H9 (cell line): ENCODE measurements at regions not wholly inside any gene's neighbourhood (a gene's known extent, or its start where the extent isn't known, plus 50 kb on each side); places are given as distances from the start of the nearest gene placed in this dataset.
"Not testable (repeated sequence)": the region's sequence is repeated elsewhere in the genome, so short reads cannot be mapped to it uniquely, and the experiment has no call there.

Source experiments
- DNase-seq: peaks from one replicate; pipeline ENCODE4 v3.0.0-alpha.2; 2017
- H2AFZ ChIP-seq: one replicate; pipeline ENCODE4 v1.6.1; 2013; ENCODE audit warnings: mild to moderate bottlenecking, low read length, control low read depth, moderate library complexity
- H2AK5ac ChIP-seq: 2 replicates; pipeline ENCODE4 v1.6.1; 2013; ENCODE audit warnings: low read length, control low read depth, mixed read lengths; ENCODE audit not compliant: insufficient read length
- H2BK120ac ChIP-seq: one replicate; pipeline ENCODE4 v1.6.1; 2013; ENCODE audit warnings: low read depth, mild to moderate bottlenecking, low read length, control low read depth, inconsistent platforms; ENCODE audit not compliant: poor library complexity, severe bottlenecking
- H2BK12ac ChIP-seq: 2 replicates; pipeline ENCODE4 v1.6.1; 2013; ENCODE audit warnings: low read length, control low read depth, mixed read lengths, low read depth; ENCODE audit not compliant: insufficient read length
- H2BK15ac ChIP-seq: 2 replicates; pipeline ENCODE4 v1.6.1; 2013; ENCODE audit warnings: low read depth, low read length, control low read depth
- H2BK20ac ChIP-seq: one replicate; pipeline ENCODE4 v1.6.1; 2013; ENCODE audit warnings: low read depth, mild to moderate bottlenecking, low read length, control low read depth, inconsistent platforms; ENCODE audit not compliant: poor library complexity, severe bottlenecking
- H2BK5ac ChIP-seq: 2 replicates; pipeline ENCODE4 v1.6.1; 2013; ENCODE audit warnings: low read length, control low read depth, mixed read lengths; ENCODE audit not compliant: insufficient read length
- H3K14ac ChIP-seq: 2 replicates; pipeline ENCODE4 v1.6.1; 2013; ENCODE audit warnings: low read length, control low read depth; ENCODE audit not compliant: insufficient read depth
- H3K18ac ChIP-seq: 2 replicates; pipeline ENCODE4 v1.6.1; 2013; ENCODE audit warnings: low read depth, mild to moderate bottlenecking, mixed read lengths, low read length, control low read depth; ENCODE audit not compliant: insufficient read length
- H3K23ac ChIP-seq: 2 replicates; pipeline ENCODE4 v1.6.1; 2013; ENCODE audit warnings: low read length, control low read depth, mixed read lengths, low read depth; ENCODE audit not compliant: insufficient read length
- H3K23me2 ChIP-seq: 2 replicates; pipeline ENCODE4 v1.6.1; 2013; ENCODE audit warnings: low read depth, mild to moderate bottlenecking, mixed read lengths, low read length, control low read depth; ENCODE audit not compliant: insufficient read length, poor library complexity, severe bottlenecking
- H3K27ac ChIP-seq: 2 replicates; pipeline ENCODE4 v1.5.1; 2013; ENCODE audit warnings: low read length, control low read depth, mixed read lengths, low read depth; ENCODE audit not compliant: insufficient read length
- H3K27me3 ChIP-seq: 2 replicates; pipeline ENCODE4 v1.6.1; 2013; ENCODE audit warnings: low read length, control low read depth, inconsistent platforms; ENCODE audit not compliant: insufficient read depth
- H3K4ac ChIP-seq: 2 replicates; pipeline ENCODE4 v1.6.1; 2013; ENCODE audit warnings: low read depth, mild to moderate bottlenecking, control low read depth, inconsistent platforms, low read length, moderate library complexity
- H3K4me1 ChIP-seq: 2 replicates; pipeline ENCODE4 v1.6.1; 2013; ENCODE audit warnings: low read length, control low read depth, inconsistent platforms; ENCODE audit not compliant: insufficient read depth
- H3K4me2 ChIP-seq: 2 replicates; pipeline ENCODE4 v1.6.1; 2013; ENCODE audit warnings: low read length, control low read depth, mixed read lengths; ENCODE audit not compliant: insufficient read length, insufficient read depth
- H3K56ac ChIP-seq: 2 replicates; pipeline ENCODE4 v1.6.1; 2013; ENCODE audit warnings: low read depth, mild to moderate bottlenecking, mixed read lengths, low read length, control low read depth; ENCODE audit not compliant: insufficient read length
- H3K79me1 ChIP-seq: 2 replicates; pipeline ENCODE4 v1.6.1; 2013; ENCODE audit warnings: low read depth, mild to moderate bottlenecking, moderate library complexity, low read length, control low read depth, inconsistent platforms; ENCODE audit not compliant: insufficient read depth, poor library complexity, severe bottlenecking
- H3K79me2 ChIP-seq: 2 replicates; pipeline ENCODE4 v1.6.1; 2013; ENCODE audit warnings: low read length, control low read depth, inconsistent platforms; ENCODE audit not compliant: insufficient read depth
- H3K9ac ChIP-seq: 2 replicates; pipeline ENCODE4 v1.6.1; 2013; ENCODE audit warnings: low read length, control low read depth, mixed read lengths; ENCODE audit not compliant: insufficient read length; ENCODE audit errors: extremely low read depth
- H3K9me3 ChIP-seq: one replicate; pipeline ENCODE4 v1.6.1; 2013; ENCODE audit warnings: low read depth, low read length, inconsistent platforms; ENCODE audit not compliant: control insufficient read depth
- H3T11ph ChIP-seq: one replicate; pipeline ENCODE4 v1.6.1; 2013; ENCODE audit warnings: mild to moderate bottlenecking, low read length, control low read depth, inconsistent platforms
- H4K20me1 ChIP-seq: one replicate; pipeline ENCODE4 v1.6.1; 2013; ENCODE audit not compliant: control insufficient read depth, insufficient read length, insufficient read depth
- H4K5ac ChIP-seq: 2 replicates; pipeline ENCODE4 v1.6.1; 2013; ENCODE audit warnings: low read depth, mild to moderate bottlenecking, mixed read lengths, low read length, control low read depth; ENCODE audit not compliant: insufficient read length
- H4K8ac ChIP-seq: replicated peaks from 2 replicates; pipeline ENCODE4 v1.6.1; 2013; ENCODE audit warnings: low read length, control low read depth, mixed read lengths, low read depth; ENCODE audit not compliant: insufficient read length
- H4K91ac ChIP-seq: 2 replicates; pipeline ENCODE4 v1.6.1; 2013; ENCODE audit warnings: low read depth, mild to moderate bottlenecking, moderate library complexity, mixed read lengths, low read length, control low read depth; ENCODE audit not compliant: insufficient read length
- H3K27ac Mint-ChIP-seq, 3 experiments: 2 replicates in 2 of 3; 3 replicates in 1 of 3; pipeline ENCODE4 v1.8.0; 2020 to 2021; ENCODE audit warnings: mixed read lengths in 3 of 3, mild to moderate bottlenecking in 1 of 3, moderate library complexity in 1 of 3
- H3K27me3 Mint-ChIP-seq: 2 replicates; pipeline ENCODE4 v1.8.0; 2021; ENCODE audit warnings: low read depth, mild to moderate bottlenecking, moderate library complexity, mixed read lengths
- H3K36me3 Mint-ChIP-seq, 3 experiments: 2 replicates in 2 of 3; 3 replicates in 1 of 3; pipeline ENCODE4 v1.8.0; 2020 to 2021; ENCODE audit warnings: low read depth in 3 of 3, mixed read lengths in 3 of 3; ENCODE audit not compliant: insufficient read depth in 1 of 3
- H3K4me1 Mint-ChIP-seq, 2 experiments: 2 replicates each; pipeline ENCODE4 v1.8.0; 2020; ENCODE audit warnings: mixed read lengths in 2 of 2
- H3K4me3 Mint-ChIP-seq, 2 experiments: 2 replicates in 1 of 2; 3 replicates in 1 of 2; pipeline ENCODE4 v1.8.0; 2020 to 2021; ENCODE audit warnings: mild to moderate bottlenecking in 2 of 2, mixed read lengths in 2 of 2, moderate library complexity in 1 of 2
- H3K9me3 Mint-ChIP-seq, 2 experiments: 2 replicates in 1 of 2; 3 replicates in 1 of 2; pipeline ENCODE4 v1.8.0; 2020; ENCODE audit warnings: mild to moderate bottlenecking in 2 of 2, mixed read lengths in 2 of 2, moderate library complexity in 1 of 2
- CTCF ChIP-seq: fragments of 200-600 bp; sonication (generic); conservative IDR thresholded peaks from 3 replicates; pipeline ENCODE4 v1.8.0; 2021; ENCODE audit warnings: antibody characterized with exemption, mild to moderate bottlenecking
- WGBS: extraction: QIAGEN DNeasy Blood & Tissue Kit; methylation state at CpG from one replicate; pipeline ENCODE4 v1.1.7; 2013; ENCODE audit warnings: missing lambda C conversion rate, low lambda C conversion rate, mixed read lengths; ENCODE audit not compliant: insufficient read length; ENCODE audit errors: extremely low coverage; 5-methylcytosine and 5-hydroxymethylcytosine counted together

- Histone ChIP-seq H3K23me2 (no peaks in the 10 kb centered on the region), H3T11ph (no peak overlapping the region), H2BK120ac (no peak overlapping the region), H4K5ac (no peak overlapping the region), H3K9me3 (peaks cover 93% of the 10 kb centered on the region), H4K8ac (no peak overlapping the region), H3K27me3 (no peaks in the 10 kb centered on the region), H3K79me2 (no peaks in the 10 kb centered on the region), H3K56ac (no peak overlapping the region), H2BK5ac (no peak overlapping the region), H3K14ac (no peak overlapping the region), H3K79me1 (no peaks in the 10 kb centered on the region), H3K4me2 (no peak overlapping the region), H3K18ac (no peak overlapping the region), H3K9ac (no peak overlapping the region), H2AFZ (no peak overlapping the region), H3K4ac (no peak overlapping the region), H4K20me1 (no peaks in the 10 kb centered on the region), H2BK12ac (no peak overlapping the region), H3K4me1 (no peaks in the 10 kb centered on the region), H4K91ac (no peak overlapping the region), H2AK5ac (no peak overlapping the region), H2BK15ac (no peak overlapping the region), H3K23ac (no peak overlapping the region), H3K27ac (no peak overlapping the region), H2BK20ac (no peak overlapping the region)
- TF ChIP-seq CTCF: no peak
- DNase-seq: no peak
- WGBS: 100% methylated on average over 3 of the region's 3 CpGs
- H3K9me3 Mint-ChIP-seq: peaks cover 97 to 98% of the 10 kb centered on the region in 2 experiments
- H3K27ac Mint-ChIP-seq: no peak overlapping the region
- H3K36me3 Mint-ChIP-seq: peaks cover 20 to 63% (median 52%) of the 10 kb centered on the region in 3 experiments
- no peaks in the 10 kb centered on the region for H3K4me1 Mint-ChIP-seq
- H3K4me3 Mint-ChIP-seq: no peak overlapping the region
- peaks cover 18% of the 10 kb centered on the region for H3K27me3 Mint-ChIP-seq
Measured at GRCh38 chr15:22232675-22233074, 152.3 kb downstream of the OR4M2 start.

- H2BK15ac ChIP-seq, H2AK5ac ChIP-seq, H3K4ac ChIP-seq, H3K14ac ChIP-seq, H4K20me1 ChIP-seq, H3K27ac Mint-ChIP-seq, H2BK5ac ChIP-seq, H4K5ac ChIP-seq, H3K23me2 ChIP-seq, H2AFZ ChIP-seq, H4K91ac ChIP-seq, H3K27ac ChIP-seq, H2BK12ac ChIP-seq, DNase-seq, H2BK20ac ChIP-seq, H3K18ac ChIP-seq, H3T11ph ChIP-seq, H3K23ac ChIP-seq, H3K79me1 ChIP-seq, H4K8ac ChIP-seq, H2BK120ac ChIP-seq, H3K4me3 Mint-ChIP-seq, H3K4me2 ChIP-seq, H3K56ac ChIP-seq, H3K79me2 ChIP-seq, H3K27me3 ChIP-seq, H3K4me1 ChIP-seq, H3K4me1 Mint-ChIP-seq, H3K9ac ChIP-seq: not testable (repeated sequence)
- peaks cover 97 to 98% of the 10 kb centered on the region in 2 experiments for H3K9me3 Mint-ChIP-seq
- H3K36me3 Mint-ChIP-seq: peaks cover 24 to 59% (median 46%) of the 10 kb centered on the region in 3 experiments
- peaks cover 13% of the 10 kb centered on the region for H3K27me3 Mint-ChIP-seq
- peaks cover 93% of the 10 kb centered on the region for H3K9me3 ChIP-seq
- WGBS: no CpG with 5 or more reads among the region's 7 CpGs
Measured at GRCh38 chr15:22235261-22235930, 155.1 kb downstream of the OR4M2 start.
